ENCODE measurements at regions not wholly inside any gene's neighbourhood (a gene's known extent, or its start where the extent isn't known, plus 50 kb on each side); places are given as distances from the start of the nearest gene placed in this dataset.

DNA sequence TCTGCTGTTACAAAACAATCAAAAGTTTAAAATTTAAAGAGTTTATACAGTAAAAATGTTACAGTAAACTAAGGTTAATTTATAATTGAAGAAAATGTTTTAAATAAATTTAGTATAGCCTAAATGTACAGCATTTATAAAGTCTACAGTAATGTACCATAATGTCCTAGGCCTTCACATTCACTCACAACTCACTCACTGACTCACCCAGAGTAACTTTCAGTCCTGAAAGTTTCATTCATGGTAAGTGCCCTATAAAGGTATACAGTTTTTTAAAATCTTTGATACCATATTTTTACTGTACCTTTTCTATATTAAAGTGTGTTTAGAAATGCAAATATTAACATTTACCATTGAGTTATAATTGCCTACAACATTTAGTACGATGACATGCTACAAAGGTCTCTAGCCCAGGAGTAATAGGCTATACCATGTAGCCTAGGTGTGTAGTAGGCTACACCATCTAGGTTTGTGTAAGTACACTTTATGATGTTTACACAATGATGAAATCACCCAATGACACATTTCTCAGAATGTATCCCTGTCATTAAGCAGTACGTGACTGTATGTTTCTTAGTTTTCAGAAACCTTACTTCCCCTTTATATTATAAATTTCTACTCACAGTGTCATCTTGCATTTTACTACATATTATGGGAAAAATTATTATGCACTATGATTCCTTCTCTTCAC, 320.8 kb downstream of the ADAM29 start:
- Histone ChIP-seq H3K27ac (ENCODE audit: low read depth, low read length) (no peak overlapping the region), H3K36me3 (ENCODE audit: control insufficient read depth, insufficient read depth, low read length) (no peaks in the 10 kb centered on the region), H3K9ac (ENCODE audit: extremely low read depth, low read length, poor library complexity, severe bottlenecking) (no peak overlapping the region), H3K9me3 (ENCODE audit: control insufficient read depth, low read length) (no peaks in the 10 kb centered on the region), H3K27me3 (ENCODE audit: control insufficient read depth, insufficient read depth, low read length, poor library complexity, severe bottlenecking) (no peaks in the 10 kb centered on the region), H3K4me1 (ENCODE audit: control insufficient read depth, insufficient read depth, low read length) (no peaks in the 10 kb centered on the region), H3K4me3 (ENCODE audit: low read length) (no peak overlapping the region)
- no peaks in the 10 kb centered on the region for H3K27me3 Mint-ChIP-seq (ENCODE audit: insufficient read depth)
- H3K36me3 Mint-ChIP-seq (ENCODE audit: low read depth): no peaks in the 10 kb centered on the region
- H3K4me3 Mint-ChIP-seq: no peak overlapping the region
- no peaks in the 10 kb centered on the region for H3K9me3 Mint-ChIP-seq
- TF ChIP-seq, protein P1, sequence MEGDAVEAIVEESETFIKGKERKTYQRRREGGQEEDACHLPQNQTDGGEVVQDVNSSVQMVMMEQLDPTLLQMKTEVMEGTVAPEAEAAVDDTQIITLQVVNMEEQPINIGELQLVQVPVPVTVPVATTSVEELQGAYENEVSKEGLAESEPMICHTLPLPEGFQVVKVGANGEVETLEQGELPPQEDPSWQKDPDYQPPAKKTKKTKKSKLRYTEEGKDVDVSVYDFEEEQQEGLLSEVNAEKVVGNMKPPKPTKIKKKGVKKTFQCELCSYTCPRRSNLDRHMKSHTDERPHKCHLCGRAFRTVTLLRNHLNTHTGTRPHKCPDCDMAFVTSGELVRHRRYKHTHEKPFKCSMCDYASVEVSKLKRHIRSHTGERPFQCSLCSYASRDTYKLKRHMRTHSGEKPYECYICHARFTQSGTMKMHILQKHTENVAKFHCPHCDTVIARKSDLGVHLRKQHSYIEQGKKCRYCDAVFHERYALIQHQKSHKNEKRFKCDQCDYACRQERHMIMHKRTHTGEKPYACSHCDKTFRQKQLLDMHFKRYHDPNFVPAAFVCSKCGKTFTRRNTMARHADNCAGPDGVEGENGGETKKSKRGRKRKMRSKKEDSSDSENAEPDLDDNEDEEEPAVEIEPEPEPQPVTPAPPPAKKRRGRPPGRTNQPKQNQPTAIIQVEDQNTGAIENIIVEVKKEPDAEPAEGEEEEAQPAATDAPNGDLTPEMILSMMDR (conservative IDR thresholded peaks at IDR 0.05): no peak
- H3K4me1 Mint-ChIP-seq: no peaks in the 10 kb centered on the region
- no peak overlapping the region for H3K27ac Mint-ChIP-seq
- DNase-seq: no peak
- WGBS, 2 experiments (ENCODE audit: insufficient coverage in 1 of 2, insufficient read length in 1 of 2): 92% methylated on average over 2 of the region's 2 CpGs; no CpG with 5 or more reads in 1 of the 2 experiments

DNA sequence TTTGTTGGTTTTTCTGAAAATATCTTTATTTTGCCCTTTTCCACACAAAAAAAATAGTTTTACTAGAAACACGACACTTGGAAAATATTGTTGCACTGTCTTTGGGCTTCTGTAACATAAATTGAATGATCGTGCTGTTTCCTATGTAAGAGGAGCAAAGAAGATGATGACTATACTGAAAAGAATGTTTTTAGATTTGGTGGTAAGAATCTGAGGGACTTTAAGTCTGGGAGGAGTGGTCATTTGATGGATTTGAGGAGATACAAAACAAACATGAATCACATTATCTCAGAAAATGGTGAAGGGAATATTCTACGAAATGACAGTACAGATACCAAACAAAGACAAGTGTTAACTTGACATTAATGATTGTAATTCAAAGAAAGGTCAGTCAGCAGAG, 328.8 kb downstream of the ADAM29 start:
- Histone ChIP-seq H3K4me1 (ENCODE audit: control insufficient read depth, insufficient read depth, low read length) (no peaks in the 10 kb centered on the region), H3K36me3 (ENCODE audit: control insufficient read depth, insufficient read depth, low read length) (no peaks in the 10 kb centered on the region), H3K27ac (ENCODE audit: low read depth, low read length) (no peak overlapping the region), H3K9me3 (ENCODE audit: control insufficient read depth, low read length) (no peaks in the 10 kb centered on the region), H3K27me3 (ENCODE audit: control insufficient read depth, insufficient read depth, low read length, poor library complexity, severe bottlenecking) (no peaks in the 10 kb centered on the region), H3K9ac (ENCODE audit: extremely low read depth, low read length, poor library complexity, severe bottlenecking) (no peak overlapping the region), H3K4me3 (ENCODE audit: low read length) (no peak overlapping the region)
- 81 to 94% methylated on average over 2 to 3 of the region's 3 CpGs for WGBS, 2 experiments (ENCODE audit: insufficient coverage in 1 of 2, insufficient read length in 1 of 2)
- Mint-ChIP-seq H3K27me3 (ENCODE audit: insufficient read depth) (no peaks in the 10 kb centered on the region), H3K9me3 (no peaks in the 10 kb centered on the region), H3K4me3 (no peak overlapping the region), H3K36me3 (ENCODE audit: low read depth) (no peaks in the 10 kb centered on the region), H3K4me1 (no peaks in the 10 kb centered on the region), H3K27ac (no peak overlapping the region)
- DNase-seq: no peak
- TF ChIP-seq, protein P1 (conservative IDR thresholded peaks at IDR 0.05): no peak

DNA sequence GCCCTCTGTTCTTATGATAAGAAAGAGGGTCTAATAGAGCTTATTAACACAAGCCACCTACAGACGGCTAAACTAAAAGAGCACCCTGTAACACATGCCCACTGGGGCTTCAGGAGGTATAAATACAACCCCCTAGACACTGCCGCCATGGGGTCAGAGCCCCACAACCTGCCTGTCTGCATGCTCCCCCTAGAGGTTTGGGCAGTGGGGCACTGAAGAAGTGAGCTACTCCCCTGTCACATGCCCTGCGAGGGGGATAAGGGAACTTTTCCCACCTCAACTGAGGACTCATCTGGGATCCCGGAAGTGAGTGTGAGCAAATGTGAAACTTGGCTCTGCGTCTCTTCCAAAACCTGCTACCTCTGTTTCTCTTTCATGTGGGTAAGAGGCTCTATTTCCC, 334.5 kb downstream of the ADAM29 start:
- no peaks in the 10 kb centered on the region for H3K4me1 Mint-ChIP-seq
- H3K36me3 Mint-ChIP-seq (ENCODE audit: low read depth): no peaks in the 10 kb centered on the region
- no peak overlapping the region for H3K9ac ChIP-seq (ENCODE audit: extremely low read depth, low read length, poor library complexity, severe bottlenecking)
- no peaks in the 10 kb centered on the region for H3K4me1 ChIP-seq (ENCODE audit: control insufficient read depth, insufficient read depth, low read length)
- H3K4me3 ChIP-seq (ENCODE audit: low read length): no peak overlapping the region
- H3K9me3 Mint-ChIP-seq: no peaks in the 10 kb centered on the region
- WGBS, 2 experiments (ENCODE audit: insufficient coverage in 1 of 2, insufficient read length in 1 of 2): 91 to 100% methylated on average over 1 to 5 of the region's 5 CpGs
- no peak overlapping the region for H3K27ac Mint-ChIP-seq
- H3K36me3 ChIP-seq (ENCODE audit: control insufficient read depth, insufficient read depth, low read length): no peaks in the 10 kb centered on the region
- no peaks in the 10 kb centered on the region for H3K9me3 ChIP-seq (ENCODE audit: control insufficient read depth, low read length)
- TF ChIP-seq, protein P1 (conservative IDR thresholded peaks at IDR 0.05): peak; percentile 31
- H3K27ac ChIP-seq (ENCODE audit: low read depth, low read length): no peak overlapping the region
- no peaks in the 10 kb centered on the region for H3K27me3 ChIP-seq (ENCODE audit: control insufficient read depth, insufficient read depth, low read length, poor library complexity, severe bottlenecking)
- no peak overlapping the region for H3K4me3 Mint-ChIP-seq
- no peaks in the 10 kb centered on the region for H3K27me3 Mint-ChIP-seq (ENCODE audit: insufficient read depth)
- DNase-seq: no peak

Data from endodermal cell (in vitro differentiated cells).